HEK293T (cell line): ENCODE measurements at regions not wholly inside any gene's neighbourhood (a gene's known extent, or its start where the extent isn't known, plus 50 kb on each side); places are given as distances from the start of the nearest gene placed in this dataset.

ENCODE experiments used
- CTCF ChIA-PET: fragments of 350-600 bp; formaldehyde crosslinking; extraction: SDS; loops from one replicate; lab custom pipeline; 2021; ENCODE audit warnings: antibody characterized with exemption, inconsistent platforms; lab: Yijun Ruan, JAX
- POLR2A ChIA-PET: fragments of 350-600 bp; formaldehyde crosslinking; extraction: SDS; loops from one replicate; lab custom pipeline; 2020; ENCODE audit warnings: antibody characterized with exemption, inconsistent platforms; lab: Yijun Ruan, JAX
- DNase-seq: peaks from one replicate; pipeline ENCODE4 v3.0.0; 2012; ENCODE audit warnings: mixed read lengths; ENCODE audit errors: extremely low spot score
- ARNT ChIP-seq: fragments of 450-650 bp; IDR thresholded peaks from 2 replicates; pipeline ENCODE4 v1.6.1; 2017; ENCODE audit warnings: mild to moderate bottlenecking
- BHLHE40 ChIP-seq: fragments of 450-650 bp; IDR thresholded peaks from 2 replicates; pipeline ENCODE4 v1.6.1; 2016; ENCODE audit warnings: mild to moderate bottlenecking, moderate library complexity, borderline replicate concordance
- CTBP1 ChIP-seq: fragments of 450-650 bp; IDR thresholded peaks from 2 replicates; pipeline ENCODE4 v1.6.1; 2016; ENCODE audit warnings: borderline replicate concordance
- ELF4 ChIP-seq: fragments of 450-650 bp; IDR thresholded peaks from 2 replicates; pipeline ENCODE4 v1.6.1; 2017; ENCODE audit warnings: antibody characterized with exemption
- FOXA1 ChIP-seq: fragments of 450-650 bp; IDR thresholded peaks from 2 replicates; pipeline ENCODE4 v1.6.1; 2016; ENCODE audit warnings: mild to moderate bottlenecking
- FOXK2 ChIP-seq: fragments of 450-650 bp; IDR thresholded peaks from 2 replicates; pipeline ENCODE4 v1.6.1; 2016; ENCODE audit warnings: mild to moderate bottlenecking
- FOXM1 ChIP-seq: fragments of 450-650 bp; IDR thresholded peaks from 2 replicates; pipeline ENCODE4 v1.6.1; 2017; ENCODE audit warnings: mild to moderate bottlenecking, borderline replicate concordance
- HDGF ChIP-seq: fragments of 450-650 bp; IDR thresholded peaks from 2 replicates; pipeline ENCODE4 v1.6.1; 2017; ENCODE audit warnings: antibody characterized with exemption, borderline replicate concordance
- L3MBTL2 ChIP-seq: fragments of 450-650 bp; conservative IDR thresholded peaks from 2 replicates; pipeline ENCODE4 v1.6.1; 2016; ENCODE audit warnings: mild to moderate bottlenecking
- LEF1 ChIP-seq: fragments of 450-650 bp; IDR thresholded peaks from 2 replicates; pipeline ENCODE4 v1.6.1; 2017; ENCODE audit warnings: mild to moderate bottlenecking, borderline replicate concordance
- NFRKB ChIP-seq: fragments of 450-650 bp; IDR thresholded peaks from 2 replicates; pipeline ENCODE4 v1.6.1; 2016; ENCODE audit warnings: mild to moderate bottlenecking, moderate library complexity
- PKNOX1 ChIP-seq: fragments of 450-650 bp; IDR thresholded peaks from 2 replicates; pipeline ENCODE4 v1.6.1; 2016
- SP1 ChIP-seq: fragments of 450-650 bp; IDR thresholded peaks from 2 replicates; pipeline ENCODE4 v1.6.1; 2017
- SUZ12 ChIP-seq: fragments of 450-650 bp; IDR thresholded peaks from 2 replicates; pipeline ENCODE4 v1.6.1; 2016; ENCODE audit warnings: mild to moderate bottlenecking
- TARDBP ChIP-seq: fragments of 450-650 bp; IDR thresholded peaks from 2 replicates; pipeline ENCODE4 v1.6.1; 2016
- ZNF384 ChIP-seq: fragments of 450-650 bp; IDR thresholded peaks from 2 replicates; pipeline ENCODE4 v1.6.1; 2016

- no peak for DNase-seq
- CTCF ChIA-PET: interaction anchor here (0.6 kb wide), 1 partner anchor 44 kb away, joined by 3 read pairs; no protein-coding TSS in a partner anchor
- POLR2A ChIA-PET: no interaction called here
- TF ChIP-seq L3MBTL2 (no peak), ZNF384 (no peak), HDGF (no peak), ELF4 (no peak), TARDBP (no peak), LEF1 (no peak), CTBP1 (no peak)
These were observed 741.6 kb upstream of the CBLB start for GRCh38 chr3:106610362-106610959.

GRCh38 chr3:106611116-106611515 is 742.3 kb upstream of the CBLB start:
- DNase-seq: no peak
- ChIA-PET POLR2A (no interaction called here), CTCF (no interaction called here)
- TF ChIP-seq SUZ12 (no peak), SP1 (no peak), HDGF (no peak), ARNT (no peak), NFRKB (no peak), TARDBP (no peak), ZNF384 (no peak), CTBP1 (no peak), PKNOX1 (no peak), FOXA1 (no peak), BHLHE40 (no peak), LEF1 (no peak), L3MBTL2 (no peak), ELF4 (no peak), FOXK2 (no peak)

- ChIA-PET CTCF (no interaction called here), POLR2A (no interaction called here)
- no peak for DNase-seq
- TF ChIP-seq CTBP1 (no peak), FOXA1 (no peak), NFRKB (no peak)
These were observed 743.0 kb upstream of the CBLB start for GRCh38 chr3:106611841-106612240.

GRCh38 chr3:106616556-106616955 is 747.7 kb upstream of the CBLB start:
- CTCF ChIA-PET: no interaction called here

GRCh38 chr3:106617276-106617675 is 748.5 kb upstream of the CBLB start:
- ChIA-PET CTCF (no interaction called here), POLR2A (no interaction called here)
- no peak for TF ChIP-seq SUZ12
- no peak for TF ChIP-seq CTBP1
- no peak for TF ChIP-seq LEF1
- TF ChIP-seq SP1: no peak
- TF ChIP-seq FOXA1: no peak
- TF ChIP-seq ARNT: no peak
- no peak for TF ChIP-seq L3MBTL2
- TF ChIP-seq TARDBP: no peak
- no peak for TF ChIP-seq FOXM1
- TF ChIP-seq ELF4: no peak
- no peak for DNase-seq

More at GRCh38 chr3:106616556-106616955, 747.7 kb upstream of the CBLB start:
- POLR2A ChIA-PET: no interaction called here
- TF ChIP-seq CTBP1: no peak
- no peak for TF ChIP-seq FOXK2
- TF ChIP-seq BHLHE40: no peak
- no peak for TF ChIP-seq ZNF384
- no peak for TF ChIP-seq PKNOX1
- TF ChIP-seq TARDBP: no peak
- no peak for TF ChIP-seq SUZ12
- no peak for TF ChIP-seq ARNT
- no peak for TF ChIP-seq L3MBTL2
- TF ChIP-seq FOXA1: no peak
- no peak for TF ChIP-seq LEF1
- no peak for TF ChIP-seq ELF4
- TF ChIP-seq FOXM1: no peak
- TF ChIP-seq NFRKB: no peak
- no peak for TF ChIP-seq HDGF
- DNase-seq: no peak

GRCh38 chr3:106620646-106621045 is 751.8 kb upstream of the CBLB start:
- CTCF ChIA-PET: interaction anchor here (0.6 kb wide), 1 partner anchor 550 kb away, joined by 3 read pairs; no protein-coding TSS in a partner anchor
- DNase-seq: no peak
- no peak for TF ChIP-seq CTBP1
- no peak for TF ChIP-seq HDGF
- TF ChIP-seq ELF4: no peak
- TF ChIP-seq NFRKB: no peak
- TF ChIP-seq SP1: no peak
- no peak for TF ChIP-seq SUZ12
- no peak for TF ChIP-seq FOXA1
- TF ChIP-seq LEF1: no peak
- no peak for TF ChIP-seq L3MBTL2
- TF ChIP-seq ARNT: no peak
- no peak for TF ChIP-seq TARDBP
- TF ChIP-seq FOXK2: no peak
- TF ChIP-seq BHLHE40: no peak
- TF ChIP-seq ZNF384: no peak
- TF ChIP-seq PKNOX1: no peak
- no peak for TF ChIP-seq FOXM1
- POLR2A ChIA-PET: no interaction called here
